Naive thymus-derived CD8-positive, alpha-beta T cell (primary cell): ENCODE measurements at regions not wholly inside any gene's neighbourhood (a gene's known extent, or its start where the extent isn't known, plus 50 kb on each side); places are given as distances from the start of the nearest gene placed in this dataset.
A peak's percentile ranks its signal among the peaks of the same experiment; 100 is the strongest.
"Not testable (repeated sequence)": the region's sequence is repeated elsewhere in the genome, so short reads cannot be mapped to it uniquely, and the experiment has no call there.

Source experiments
- ATAC-seq, 2 donors: fragments of 150-1000 bp; cut with Tn5 transposase in 1 of 2; sonication (Bioruptor Pico), chemical (Tn5 transposase) in 1 of 2; 1 replicate in 1 of 2; 2 replicates in 1 of 2; pipeline ENCODE4 v1.10.0; 2021; ENCODE audit warnings: mild to moderate bottlenecking in 2 of 2, moderate library complexity in 2 of 2
- POLR2A ChIA-PET: fragments of 350-600 bp; sonication (Branson Sonifier 250); formaldehyde crosslinking; loops from one replicate; lab custom pipeline; 2021; ENCODE audit warnings: antibody characterized with exemption; lab: Charles Lee
- DNase-seq, 10 donors: peaks; one replicate each; pipeline versions ENCODE4 v3.0.0 to v3.0.0-alpha.2; 2020 to 2022
- H3K27ac Mint-ChIP-seq, 10 donors: one replicate each; pipeline ENCODE4 v1.8.0; 2020 to 2022; ENCODE audit warnings: mild to moderate bottlenecking in 10 of 10, mixed read lengths in 10 of 10, moderate library complexity in 4 of 10, inconsistent platforms in 1 of 10
- H3K27me3 Mint-ChIP-seq, 5 donors: one replicate each; pipeline ENCODE4 v1.8.0; 2021 to 2022; ENCODE audit warnings: mixed read lengths in 5 of 5
- H3K36me3 Mint-ChIP-seq, 3 donors: one replicate each; pipeline ENCODE4 v1.8.0; 2020 to 2022; ENCODE audit warnings: mixed read lengths in 3 of 3, mild to moderate bottlenecking in 2 of 3, inconsistent platforms in 1 of 3
- H3K4me1 Mint-ChIP-seq, 4 donors: one replicate each; pipeline ENCODE4 v1.8.0; 2021 to 2022; ENCODE audit warnings: mixed read lengths in 4 of 4
- H3K4me3 Mint-ChIP-seq, 10 donors: one replicate each; pipeline ENCODE4 v1.8.0; 2020 to 2022; ENCODE audit warnings: mild to moderate bottlenecking in 10 of 10, mixed read lengths in 10 of 10, moderate library complexity in 6 of 10, inconsistent platforms in 1 of 10
- H3K9me3 Mint-ChIP-seq, 9 donors: one replicate each; pipeline ENCODE4 v1.8.0; 2020 to 2022; ENCODE audit warnings: mixed read lengths in 9 of 9, mild to moderate bottlenecking in 3 of 9, inconsistent platforms in 1 of 9, moderate library complexity in 1 of 9

DNA sequence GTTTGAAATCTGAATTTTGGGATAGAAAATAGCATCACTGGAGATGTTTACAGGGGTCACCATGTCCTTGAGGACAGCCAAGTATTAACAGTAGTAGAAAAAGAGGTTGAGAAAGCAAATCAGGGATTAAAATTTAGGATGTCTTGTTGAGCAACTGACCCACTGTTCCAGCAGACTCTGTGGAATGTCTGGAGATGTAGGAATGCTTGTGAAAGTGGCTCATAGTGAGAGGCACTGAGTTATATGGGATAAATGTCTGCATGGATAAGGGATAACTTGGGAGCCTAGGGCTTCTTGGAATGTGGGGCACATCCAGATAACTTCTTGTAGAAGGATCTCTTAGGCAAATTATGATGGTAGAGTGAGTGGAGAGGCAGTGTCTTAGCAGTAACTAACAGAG lies 495.0 kb downstream of the TMX3 start:
- H3K9me3 Mint-ChIP-seq = no peaks in the 10 kb centered on the region
- no peak for ATAC-seq

DNA sequence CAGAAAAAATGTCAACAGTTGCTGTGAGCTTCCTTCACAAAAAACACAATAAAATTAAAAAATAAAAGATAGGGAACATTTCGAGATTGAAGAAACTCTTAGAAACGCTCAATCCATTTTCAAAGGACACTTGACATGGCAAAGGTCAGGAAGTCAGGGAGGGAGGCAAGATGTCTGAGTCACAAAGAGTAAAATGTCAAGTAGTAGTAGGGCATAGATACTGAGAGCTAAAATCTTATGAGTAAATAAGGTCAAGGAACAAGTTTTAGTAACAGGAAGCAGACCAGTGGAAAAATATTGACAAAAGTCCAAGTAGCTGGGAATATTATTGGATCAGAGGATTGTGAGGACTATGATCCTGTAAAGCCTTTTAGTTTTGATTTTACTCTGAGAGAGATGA lies 495.6 kb downstream of the TMX3 start:
- H3K4me3 Mint-ChIP-seq = no peak overlapping the region
- no peaks in the 10 kb centered on the region for H3K9me3 Mint-ChIP-seq

More for the DNA sequence above, 495.0 kb downstream of the TMX3 start:
- Mint-ChIP-seq H3K36me3 (no peaks in the 10 kb centered on the region), H3K4me3 (no peak overlapping the region), H3K27ac (no peak overlapping the region), H3K4me1 (peaks cover 0 to 2% (median under 1%) of the 10 kb centered on the region in 4 donors), H3K27me3 (peaks cover 0 to 13% (median 0%) of the 10 kb centered on the region in 5 donors)
- POLR2A ChIA-PET = no interaction called here
- no peak for DNase-seq

DNA sequence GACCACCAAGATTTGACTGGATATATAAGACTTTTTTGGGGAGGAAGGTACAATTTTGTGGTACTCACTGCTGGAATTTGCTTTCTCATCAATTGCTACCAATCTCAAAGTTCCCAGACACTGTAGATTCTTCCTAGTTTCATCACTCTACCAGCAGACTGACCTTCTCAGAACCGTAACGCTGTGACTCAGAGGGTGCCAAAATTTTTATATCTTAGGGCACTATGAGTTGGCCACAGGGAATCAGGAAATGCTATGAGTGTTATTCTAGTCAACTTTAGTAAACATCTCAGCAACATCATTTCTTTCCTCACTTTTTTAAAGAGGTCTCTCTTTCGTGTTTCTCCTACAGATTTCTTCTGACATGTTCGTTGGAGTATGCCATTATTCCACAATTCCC lies 499.0 kb downstream of the TMX3 start:
- no peaks in the 10 kb centered on the region for H3K9me3 Mint-ChIP-seq
- POLR2A ChIA-PET = no interaction called here
- peaks cover 0 to 2% (median 0%) of the 10 kb centered on the region in 4 donors for H3K4me1 Mint-ChIP-seq
- no peak overlapping the region for H3K27ac Mint-ChIP-seq
- no peak overlapping the region for H3K4me3 Mint-ChIP-seq
- DNase-seq = no peak
- no peak for ATAC-seq
- H3K36me3 Mint-ChIP-seq = no peaks in the 10 kb centered on the region
- peaks cover 0 to 13% (median 0%) of the 10 kb centered on the region in 5 donors for H3K27me3 Mint-ChIP-seq

More for the DNA sequence above, 495.6 kb downstream of the TMX3 start:
- POLR2A ChIA-PET = no interaction called here
- no peak for ATAC-seq
- peaks cover 0 to 13% (median 0%) of the 10 kb centered on the region in 5 donors for H3K27me3 Mint-ChIP-seq
- no peak for DNase-seq
- H3K27ac Mint-ChIP-seq = no peak overlapping the region
- H3K4me1 Mint-ChIP-seq = peaks cover 0 to 2% (median under 1%) of the 10 kb centered on the region in 4 donors
- H3K36me3 Mint-ChIP-seq = no peaks in the 10 kb centered on the region

DNA sequence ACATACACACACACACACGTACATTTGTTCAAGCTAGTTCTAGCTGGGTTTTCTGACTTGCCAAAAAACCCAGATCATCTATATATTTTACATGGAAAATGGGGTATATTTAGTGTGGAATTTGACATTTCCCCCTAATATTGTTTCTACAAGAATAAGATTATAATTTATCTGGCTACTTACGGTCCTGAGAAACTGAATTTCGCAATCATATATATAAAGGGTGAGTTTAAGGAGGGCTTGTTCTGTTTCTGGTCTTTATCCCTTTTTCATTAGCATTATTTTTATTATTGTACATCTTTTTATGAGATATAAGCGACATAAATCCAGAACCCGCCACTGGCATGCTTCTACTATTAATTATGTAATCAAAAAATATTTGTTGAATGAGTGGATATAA lies 528.9 kb downstream of the TMX3 start:
- POLR2A ChIA-PET = no interaction called here

DNA sequence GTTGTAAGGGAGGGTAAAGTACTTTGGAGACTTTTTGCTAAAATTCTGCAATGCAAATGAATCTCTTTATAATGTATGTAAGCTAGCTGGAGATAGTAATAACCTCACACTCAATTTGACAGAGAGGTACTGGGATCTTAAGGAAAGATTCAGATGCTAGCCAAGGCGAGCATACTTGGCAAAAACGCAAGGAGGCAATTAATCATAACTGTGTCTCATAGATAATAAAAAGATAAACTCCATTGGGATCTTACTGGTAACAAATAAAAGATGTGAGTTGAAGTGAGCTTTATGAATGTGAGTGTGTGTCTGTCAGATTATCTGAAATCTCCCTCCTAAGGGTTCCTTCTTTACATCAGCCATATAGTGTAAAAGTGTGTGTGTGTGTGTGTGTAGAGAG lies 533.0 kb downstream of the TMX3 start:
- ATAC-seq (no peak), DNase-seq (no peak)
- H3K4me3 Mint-ChIP-seq = no peak overlapping the region
- no peaks in the 10 kb centered on the region for H3K9me3 Mint-ChIP-seq
- no peaks in the 10 kb centered on the region for H3K36me3 Mint-ChIP-seq
- POLR2A ChIA-PET = no interaction called here
- H3K27ac Mint-ChIP-seq = no peak overlapping the region
- H3K27me3 Mint-ChIP-seq = peaks cover 0 to 10% (median 0%) of the 10 kb centered on the region in 5 donors
- H3K4me1 Mint-ChIP-seq = no peaks in the 10 kb centered on the region

More for the DNA sequence above, 528.9 kb downstream of the TMX3 start:
- DNase-seq (no peak), ATAC-seq (no peak)
- Mint-ChIP-seq H3K27ac (no peak overlapping the region), H3K27me3 (peaks cover 0 to 2% (median 0%) of the 10 kb centered on the region in 5 donors), H3K36me3 (no peaks in the 10 kb centered on the region), H3K4me1 (no peaks in the 10 kb centered on the region), H3K9me3 (no peaks in the 10 kb centered on the region), H3K4me3 (no peak overlapping the region)

DNA sequence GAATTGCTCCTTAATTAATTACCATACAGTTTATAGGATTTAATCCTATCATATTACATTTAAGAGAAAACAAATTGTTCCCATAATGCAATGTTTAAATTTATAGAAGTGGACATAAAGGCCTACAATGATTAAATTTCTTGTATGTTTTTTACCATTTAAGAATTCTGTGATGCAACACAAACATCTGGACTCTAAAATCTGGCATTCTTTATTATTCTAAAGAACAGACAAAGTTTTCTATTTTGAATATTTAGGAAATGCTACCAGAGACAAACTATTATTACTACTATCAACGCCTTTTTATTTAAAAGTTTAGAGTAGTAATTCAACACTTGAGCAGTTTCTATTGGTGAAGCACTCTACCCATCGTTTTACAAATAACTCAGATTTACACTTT lies 535.1 kb downstream of the TMX3 start:
- Mint-ChIP-seq H3K4me3 (no peak overlapping the region), H3K4me1 (no peaks in the 10 kb centered on the region), H3K9me3 (no peaks in the 10 kb centered on the region), H3K27me3 (peaks cover 0 to 10% (median 0%) of the 10 kb centered on the region in 5 donors), H3K27ac (no peak overlapping the region), H3K36me3 (no peaks in the 10 kb centered on the region)
- ATAC-seq (no peak), DNase-seq (no peak)
- POLR2A ChIA-PET = no interaction called here

DNA sequence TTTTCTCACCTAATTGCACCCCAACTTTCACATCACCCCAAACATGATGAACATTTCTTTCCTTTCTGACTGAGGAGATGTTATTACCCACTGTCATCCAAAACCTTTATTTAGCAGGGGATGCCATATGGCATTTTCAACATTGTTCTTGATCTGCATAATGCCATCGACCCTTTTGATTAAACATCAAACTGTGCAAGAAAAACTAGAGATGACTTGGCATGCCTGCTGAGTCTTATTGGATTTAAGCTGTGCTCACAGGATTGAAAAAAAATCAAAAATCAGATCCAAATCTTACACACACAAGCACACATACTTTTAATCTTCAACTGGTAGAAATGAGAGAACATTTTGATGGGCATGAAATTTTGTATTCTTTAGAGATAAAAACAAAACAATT lies 536.0 kb downstream of the TMX3 start:
- H3K4me1 Mint-ChIP-seq = no peaks in the 10 kb centered on the region
- H3K4me3 Mint-ChIP-seq = no peak overlapping the region
- H3K27me3 Mint-ChIP-seq = peaks cover 0 to 10% (median 0%) of the 10 kb centered on the region in 5 donors
- ATAC-seq = no peak
- H3K9me3 Mint-ChIP-seq = no peaks in the 10 kb centered on the region
- DNase-seq = no peak
- H3K27ac Mint-ChIP-seq = no peak overlapping the region
- POLR2A ChIA-PET = no interaction called here
- no peaks in the 10 kb centered on the region for H3K36me3 Mint-ChIP-seq

DNA sequence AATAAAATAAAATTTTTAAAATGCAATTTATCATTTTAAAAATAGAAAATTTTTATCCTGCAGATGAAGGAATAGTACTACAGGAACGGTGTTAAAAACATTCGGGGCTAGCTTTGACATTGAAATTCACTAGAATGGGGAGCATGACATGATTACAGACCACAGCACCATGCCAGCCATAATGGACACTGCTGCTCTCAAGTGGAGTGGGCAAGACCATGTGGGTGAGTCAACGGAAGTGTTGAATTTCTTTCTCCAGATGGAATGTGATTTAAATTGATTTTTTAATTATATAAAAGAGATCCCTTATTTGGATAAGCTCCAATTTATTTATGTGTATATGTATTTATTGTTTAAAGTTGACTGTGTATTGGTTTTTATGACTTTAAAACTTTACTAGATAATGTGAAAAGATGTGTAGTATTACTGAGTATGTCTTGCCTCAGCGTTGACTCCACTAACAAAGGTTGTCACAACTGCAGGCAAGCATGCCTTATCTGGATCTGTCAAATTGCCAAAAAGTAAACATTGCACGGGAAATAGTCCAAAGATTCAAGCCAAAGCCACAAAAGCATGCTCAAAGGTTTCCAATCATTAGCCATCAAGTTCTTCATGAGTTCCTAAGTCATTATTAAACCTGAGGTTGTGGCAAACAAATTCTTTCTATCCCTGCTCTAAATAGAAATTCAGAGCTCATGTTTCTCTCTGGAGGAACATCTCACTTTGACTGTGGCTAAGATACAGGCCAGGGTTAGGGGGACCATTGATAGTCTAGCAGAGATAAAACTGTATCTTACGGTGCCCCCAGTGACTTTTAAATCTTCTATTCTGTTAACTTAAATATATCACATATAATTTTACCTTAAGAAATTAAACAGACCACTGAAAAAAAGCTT lies 536.9 kb downstream of the TMX3 start:
- H3K9me3 Mint-ChIP-seq = peaks cover 0 to 6% (median 0%) of the 10 kb centered on the region in 9 donors
- peaks cover 0 to 10% (median 0%) of the 10 kb centered on the region in 5 donors for H3K27me3 Mint-ChIP-seq
- ATAC-seq (no peak), DNase-seq (no peak)
- no peaks in the 10 kb centered on the region for H3K36me3 Mint-ChIP-seq
- no peaks in the 10 kb centered on the region for H3K4me1 Mint-ChIP-seq
- H3K27ac Mint-ChIP-seq = no peak overlapping the region
- POLR2A ChIA-PET = no interaction called here
- no peak overlapping the region for H3K4me3 Mint-ChIP-seq

DNA sequence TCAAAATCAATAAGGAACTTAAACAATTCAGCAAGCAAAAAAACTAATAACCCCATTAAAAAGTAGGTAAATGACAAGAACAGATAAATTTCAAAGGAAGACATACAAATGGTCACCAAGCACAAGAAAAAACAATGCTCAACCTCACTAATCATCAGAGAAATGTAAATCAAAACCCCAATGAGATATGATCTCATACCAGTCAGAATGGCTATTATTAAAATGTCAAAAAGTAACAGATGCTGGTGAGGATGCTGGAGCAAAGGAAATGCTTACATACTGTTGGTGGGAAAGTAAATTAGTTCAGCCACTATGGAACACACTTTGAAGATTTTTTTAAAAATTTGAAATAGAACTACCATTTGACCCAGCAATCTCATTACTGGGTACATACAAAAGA lies 538.0 kb downstream of the TMX3 start:
- H3K27me3 Mint-ChIP-seq = peaks cover 0 to 10% (median 0%) of the 10 kb centered on the region in 5 donors
- POLR2A ChIA-PET = no interaction called here
- H3K9me3 Mint-ChIP-seq = peaks cover 0 to 6% (median 0%) of the 10 kb centered on the region in 9 donors
- H3K4me1 Mint-ChIP-seq = no peaks in the 10 kb centered on the region
- H3K4me3 Mint-ChIP-seq = no peak overlapping the region
- ATAC-seq (no peak), DNase-seq (no peak)
- no peak overlapping the region for H3K27ac Mint-ChIP-seq
- H3K36me3 Mint-ChIP-seq = no peaks in the 10 kb centered on the region

DNA sequence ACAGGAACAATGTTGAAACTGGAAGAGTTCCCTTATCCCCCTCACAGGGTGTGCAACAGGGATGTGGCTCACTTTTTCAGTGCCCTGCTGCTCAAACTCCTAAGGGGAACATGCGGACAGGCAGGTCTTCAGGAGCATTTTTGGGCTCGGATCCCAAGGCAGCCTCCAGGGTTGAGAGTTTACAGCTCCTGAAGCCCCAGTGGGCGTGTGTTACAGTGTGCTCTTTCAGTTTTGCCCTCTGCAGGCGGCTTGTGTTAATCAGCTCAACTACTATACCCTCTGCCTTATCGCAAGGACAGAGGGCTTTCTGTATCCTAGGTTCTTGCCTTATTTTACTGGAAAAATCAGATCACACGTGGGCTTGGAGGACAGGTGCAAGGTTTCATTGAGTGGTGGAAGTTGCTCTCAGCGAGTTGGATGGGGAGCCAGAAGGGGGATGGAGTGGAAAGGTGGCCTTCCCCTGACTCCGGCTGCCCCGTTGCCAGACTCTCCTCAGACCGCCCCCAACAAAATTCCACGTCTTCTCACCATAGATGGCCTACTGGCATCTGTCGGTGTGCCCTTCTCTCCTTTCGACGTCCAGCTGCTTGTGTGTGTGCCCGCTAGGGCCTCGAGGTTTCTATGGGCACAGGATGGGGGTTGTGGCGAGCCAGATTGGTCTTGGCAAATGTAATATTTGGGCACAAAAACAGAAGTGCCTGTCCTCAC lies 541.9 kb downstream of the TMX3 start:
- ATAC-seq (no peak), DNase-seq (no peak)
- no peak overlapping the region for H3K4me3 Mint-ChIP-seq
- H3K27me3 Mint-ChIP-seq = peaks cover 0 to 3% (median 1%) of the 10 kb centered on the region in 5 donors
- no peaks in the 10 kb centered on the region for H3K4me1 Mint-ChIP-seq
- POLR2A ChIA-PET = no interaction called here
- H3K9me3 Mint-ChIP-seq = peaks cover 0 to 14% (median 0%) of the 10 kb centered on the region in 9 donors
- H3K36me3 Mint-ChIP-seq = no peaks in the 10 kb centered on the region
- H3K27ac Mint-ChIP-seq = no peak overlapping the region

DNA sequence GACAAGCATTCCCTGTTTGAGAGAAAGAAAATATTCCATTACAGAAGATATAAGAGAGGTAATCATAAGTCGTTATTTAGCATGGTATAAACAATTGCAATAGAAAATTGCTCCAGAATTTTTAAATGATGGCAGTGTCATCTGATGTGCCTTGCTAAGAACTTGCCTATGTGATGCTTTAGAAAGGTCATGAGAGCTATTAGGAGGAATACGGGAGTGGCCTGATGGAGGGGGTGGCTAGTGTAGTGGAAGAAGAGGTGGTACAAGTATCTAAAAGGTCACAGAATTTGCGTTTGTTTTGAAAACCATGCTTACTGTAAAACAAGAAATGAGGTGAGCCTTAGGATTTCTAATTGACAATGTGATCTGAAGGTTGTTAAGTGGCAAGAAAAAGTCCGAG lies 550.0 kb downstream of the TMX3 start:
- POLR2A ChIA-PET = no interaction called here
- DNase-seq = no peak
- Mint-ChIP-seq H3K27ac (no peak overlapping the region), H3K9me3 (peaks cover 0 to 17% (median 2%) of the 10 kb centered on the region in 9 donors), H3K4me1 (no peaks in the 10 kb centered on the region), H3K36me3 (no peaks in the 10 kb centered on the region), H3K4me3 (no peak overlapping the region), H3K27me3 (peaks cover 0 to 4% (median 0%) of the 10 kb centered on the region in 5 donors)
- ATAC-seq = no peak

DNA sequence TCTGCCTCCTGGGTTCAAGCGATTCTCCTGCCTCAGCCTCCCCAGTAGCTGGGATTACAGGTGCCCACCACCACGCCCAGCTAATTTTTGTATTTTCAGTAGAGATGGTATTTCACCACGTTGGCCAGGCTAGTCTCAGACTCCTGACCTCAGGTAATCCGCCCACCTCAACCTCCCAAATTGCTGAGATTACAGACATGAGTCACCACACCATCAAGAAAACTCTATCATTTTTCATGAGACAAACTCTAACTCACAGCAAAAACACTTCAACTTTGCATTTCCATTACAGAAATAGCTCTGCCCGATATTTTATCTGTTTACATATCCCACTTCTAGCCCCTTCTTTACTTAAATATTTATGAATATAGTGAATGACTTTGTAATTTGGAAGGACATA lies 561.1 kb downstream of the TMX3 start:
- DNase-seq, H3K9me3 Mint-ChIP-seq, H3K4me1 Mint-ChIP-seq, H3K4me3 Mint-ChIP-seq, H3K27me3 Mint-ChIP-seq, H3K27ac Mint-ChIP-seq, POLR2A ChIA-PET, H3K36me3 Mint-ChIP-seq, ATAC-seq: not testable (repeated sequence)

DNA sequence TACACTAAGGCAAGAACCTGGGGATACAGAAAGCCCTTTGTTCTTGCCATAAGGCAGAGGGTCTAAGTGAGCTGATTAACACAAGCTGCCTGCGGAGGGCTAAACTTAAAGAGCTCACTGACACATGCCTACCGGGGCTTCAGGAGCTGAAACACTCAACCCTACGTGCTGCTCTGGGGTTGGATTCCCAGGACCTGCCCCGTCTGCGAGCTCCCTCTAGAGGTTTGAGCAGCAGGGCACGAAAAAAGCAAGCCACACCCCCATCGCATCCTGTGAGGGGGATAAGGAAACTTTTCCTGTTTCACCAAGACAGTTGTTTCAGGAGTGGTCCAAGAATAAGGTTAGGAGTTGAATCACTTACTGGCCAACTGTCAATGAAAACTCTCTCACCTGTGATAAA lies 562.1 kb downstream of the TMX3 start:
- POLR2A ChIA-PET = no interaction called here

More for the DNA sequence above, 562.1 kb downstream of the TMX3 start:
- Mint-ChIP-seq H3K9me3 (peaks cover 0 to 6% (median 0%) of the 10 kb centered on the region in 9 donors), H3K4me3 (no peak overlapping the region), H3K27ac (no peak overlapping the region), H3K27me3 (peaks cover 0 to 2% (median 0%) of the 10 kb centered on the region in 5 donors), H3K36me3 (no peaks in the 10 kb centered on the region), H3K4me1 (no peaks in the 10 kb centered on the region)
- ATAC-seq = peak in 1 of 2 donors; percentile 10
- no peak for DNase-seq
